Tibial artery (tissue), 4 donors: ENCODE measurements at regions not wholly inside any gene's neighbourhood (a gene's known extent, or its start where the extent isn't known, plus 50 kb on each side); places are given as distances from the start of the nearest gene placed in this dataset.
"Not testable (repeated sequence)": the region's sequence is repeated elsewhere in the genome, so short reads cannot be mapped to it uniquely, and the experiment has no call there.

Experiments used
- DNase-seq, 2 donors: peaks; one replicate each; pipeline ENCODE4 v3.0.0-alpha.2; 2019
- H3K27ac ChIP-seq, 2 donors: fragments of 200-600 bp; sonication (generic) in 1 of 2; 1 replicate in 1 of 2; 2 replicates in 1 of 2; pipeline ENCODE4 v1.5.1; 2018 to 2019; ENCODE audit warnings: mild to moderate bottlenecking in 1 of 2
- H3K27me3 ChIP-seq, 2 donors: fragments of 200-600 bp; sonication (generic) in 1 of 2; one replicate each; pipeline versions ENCODE4 v1.5.1 to v1.6.0; 2016 to 2019
- H3K36me3 ChIP-seq, 3 donors: fragments of 200-600 bp; sonication (generic) in 2 of 3; one replicate each; pipeline ENCODE4 v1.5.1; 2016 to 2019; ENCODE audit warnings: mild to moderate bottlenecking in 2 of 3
- H3K4me1 ChIP-seq, 4 donors: fragments of 200-600 bp; sonication (generic) in 2 of 4; 1 replicate in 3 of 4; 2 replicates in 1 of 4; pipeline ENCODE4 v1.5.1; 2016 to 2019
- H3K4me3 ChIP-seq, 2 donors: fragments of 200-600 bp; sonication (generic) in 1 of 2; 1 replicate in 1 of 2; 2 replicates in 1 of 2; pipeline ENCODE4 v1.5.1; 2018 to 2019; ENCODE audit warnings: mild to moderate bottlenecking in 2 of 2
- H3K9me3 ChIP-seq, 3 donors: fragments of 200-600 bp; sonication (generic) in 1 of 3; one replicate each; pipeline ENCODE4 v1.5.1; 2016 to 2019
- intact Hi-C: fragments of 100-400 bp; cut with DNase I; formaldehyde crosslinking; loops from one replicate; pipeline ENCODE4 v1.15.0; 2023; ENCODE audit warnings: low total_unique reads
- TF ChIP-seq, protein P1 (sequence below), 2 experiments: fragments of 200-600 bp in 1 of 2; fragments of 450-650 bp in 1 of 2; IDR thresholded peaks; one replicate each; pipeline ENCODE4 v1.5.1; 2017 to 2019; ENCODE audit warnings: antibody characterized with exemption in 2 of 2, mild to moderate bottlenecking in 1 of 2, moderate library complexity in 1 of 2

DNA sequence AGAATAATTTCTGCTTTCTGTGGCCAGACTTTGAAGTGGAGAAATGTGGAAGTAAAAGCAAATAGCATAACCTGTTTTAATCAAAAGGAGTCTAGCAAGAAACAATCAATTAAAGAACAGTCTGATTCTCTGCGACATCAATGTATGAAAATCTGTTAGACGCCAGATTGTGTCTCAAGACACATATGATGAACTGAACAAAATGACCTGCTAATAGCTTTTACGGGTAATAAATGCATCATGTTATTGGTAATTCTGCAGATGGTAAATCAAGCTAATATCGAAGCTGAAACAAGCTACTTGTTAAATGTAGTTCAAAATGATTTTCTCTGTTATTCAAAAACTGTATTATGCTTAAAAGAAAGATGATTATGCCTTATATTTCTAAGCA, 208.5 kb upstream of the FIGN start:
- Histone ChIP-seq H3K36me3 (no peaks in the 10 kb centered on the region), H3K4me1 (no peaks in the 10 kb centered on the region), H3K27me3 (no peaks in the 10 kb centered on the region), H3K27ac (no peak overlapping the region), H3K9me3 (no peaks in the 10 kb centered on the region), H3K4me3 (no peak overlapping the region)
- DNase-seq = no peak
- intact Hi-C loops = no loop called here
- TF ChIP-seq, protein P1, sequence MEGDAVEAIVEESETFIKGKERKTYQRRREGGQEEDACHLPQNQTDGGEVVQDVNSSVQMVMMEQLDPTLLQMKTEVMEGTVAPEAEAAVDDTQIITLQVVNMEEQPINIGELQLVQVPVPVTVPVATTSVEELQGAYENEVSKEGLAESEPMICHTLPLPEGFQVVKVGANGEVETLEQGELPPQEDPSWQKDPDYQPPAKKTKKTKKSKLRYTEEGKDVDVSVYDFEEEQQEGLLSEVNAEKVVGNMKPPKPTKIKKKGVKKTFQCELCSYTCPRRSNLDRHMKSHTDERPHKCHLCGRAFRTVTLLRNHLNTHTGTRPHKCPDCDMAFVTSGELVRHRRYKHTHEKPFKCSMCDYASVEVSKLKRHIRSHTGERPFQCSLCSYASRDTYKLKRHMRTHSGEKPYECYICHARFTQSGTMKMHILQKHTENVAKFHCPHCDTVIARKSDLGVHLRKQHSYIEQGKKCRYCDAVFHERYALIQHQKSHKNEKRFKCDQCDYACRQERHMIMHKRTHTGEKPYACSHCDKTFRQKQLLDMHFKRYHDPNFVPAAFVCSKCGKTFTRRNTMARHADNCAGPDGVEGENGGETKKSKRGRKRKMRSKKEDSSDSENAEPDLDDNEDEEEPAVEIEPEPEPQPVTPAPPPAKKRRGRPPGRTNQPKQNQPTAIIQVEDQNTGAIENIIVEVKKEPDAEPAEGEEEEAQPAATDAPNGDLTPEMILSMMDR (IDR thresholded peaks at IDR 0.05) = no peak

DNA sequence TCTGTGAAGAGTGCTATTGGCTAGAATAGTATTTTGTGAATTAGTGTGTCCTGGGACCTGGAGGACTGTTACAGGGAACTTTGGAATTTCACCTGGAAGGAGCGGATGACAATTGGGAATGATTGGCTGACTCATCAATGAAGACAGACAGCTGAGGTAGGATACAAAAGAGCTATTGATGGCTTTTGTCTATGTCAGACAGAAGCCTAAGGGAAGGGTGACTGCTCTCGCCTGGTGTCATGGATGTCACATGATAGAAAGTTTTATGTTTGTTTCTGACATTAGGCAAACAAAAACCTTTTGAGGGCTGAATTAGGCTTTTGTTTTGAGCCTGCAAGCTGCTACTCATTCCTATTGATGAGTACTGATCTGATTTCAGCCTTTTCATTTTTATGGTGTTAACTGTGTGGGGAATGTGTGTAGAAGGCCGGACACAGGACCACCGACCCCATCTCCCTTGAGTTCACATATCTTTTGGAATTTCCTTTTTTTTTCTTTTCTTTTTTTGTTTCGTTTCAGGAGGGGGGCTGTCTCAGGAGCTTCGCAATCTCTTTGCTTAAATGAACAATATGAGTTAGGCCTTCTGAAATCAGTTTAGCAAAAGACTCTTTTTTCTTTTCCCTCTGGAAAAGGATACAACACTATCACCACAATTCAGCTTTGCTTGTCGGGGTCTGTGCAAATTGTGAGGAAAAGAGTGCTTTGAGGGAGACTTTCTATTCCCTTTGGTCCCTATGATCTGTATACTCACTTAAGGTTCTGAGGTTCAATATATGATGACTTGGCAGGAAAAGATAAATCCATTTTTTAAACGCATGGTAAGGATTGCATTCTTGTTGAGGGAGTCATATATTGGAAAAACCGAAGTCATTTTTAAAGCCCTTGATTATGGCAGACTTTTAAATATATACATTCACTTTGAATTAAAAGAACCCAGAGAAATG, 207.9 kb upstream of the FIGN start:
- Histone ChIP-seq H3K27me3 (no peaks in the 10 kb centered on the region), H3K4me1 (no peaks in the 10 kb centered on the region), H3K27ac (no peak overlapping the region), H3K9me3 (no peaks in the 10 kb centered on the region), H3K36me3 (no peaks in the 10 kb centered on the region), H3K4me3 (no peak overlapping the region)
- intact Hi-C loops = no loop called here
- no peak for DNase-seq
- TF ChIP-seq, protein P1 (IDR thresholded peaks at IDR 0.05) = no peak

DNA sequence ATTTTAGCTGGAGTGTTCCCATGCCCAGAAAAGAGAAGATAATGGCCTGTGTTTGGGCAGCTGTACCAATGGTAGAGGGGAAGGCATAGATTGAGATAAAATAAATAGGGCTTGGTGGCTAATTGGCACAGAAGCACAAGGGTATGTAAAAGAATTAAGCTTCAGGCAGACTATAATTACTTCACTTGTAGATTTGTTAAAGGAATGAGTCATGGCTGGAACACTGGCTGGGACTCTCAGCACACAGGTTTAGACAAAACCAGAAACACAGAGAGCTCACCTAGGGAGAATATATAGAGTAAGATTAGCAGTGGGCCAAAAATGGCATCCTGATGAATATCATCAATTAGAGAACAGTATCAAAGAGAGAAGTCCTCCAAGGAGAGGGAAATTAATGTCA, 198.3 kb upstream of the FIGN start:
- intact Hi-C loops = no loop called here
- no peaks in the 10 kb centered on the region for H3K9me3 ChIP-seq
- H3K4me1 ChIP-seq = no peaks in the 10 kb centered on the region
- no peak overlapping the region for H3K4me3 ChIP-seq
- no peaks in the 10 kb centered on the region for H3K27me3 ChIP-seq
- TF ChIP-seq, protein P1 (IDR thresholded peaks at IDR 0.05) = no peak
- no peaks in the 10 kb centered on the region for H3K36me3 ChIP-seq
- DNase-seq = no peak
- no peak overlapping the region for H3K27ac ChIP-seq

DNA sequence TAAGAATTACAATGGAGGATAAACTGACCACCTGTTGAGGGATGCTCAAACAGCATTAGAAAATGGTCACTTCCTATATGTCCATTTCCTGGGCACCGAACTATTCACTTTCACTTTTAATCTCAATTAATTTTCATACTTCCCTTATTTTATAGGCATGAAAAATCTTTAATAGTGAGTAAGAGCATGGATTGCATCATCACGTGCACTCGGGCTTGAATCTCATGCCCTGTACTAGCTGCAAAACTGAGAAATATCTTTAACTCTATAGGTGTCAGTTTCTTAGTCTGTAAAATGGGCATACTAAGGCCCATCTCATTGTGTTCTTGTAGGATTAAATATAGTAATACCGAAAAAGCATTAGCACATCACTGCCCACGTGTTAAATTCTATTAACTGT, 183.9 kb upstream of the FIGN start:
- intact Hi-C loops = no loop called here

DNA sequence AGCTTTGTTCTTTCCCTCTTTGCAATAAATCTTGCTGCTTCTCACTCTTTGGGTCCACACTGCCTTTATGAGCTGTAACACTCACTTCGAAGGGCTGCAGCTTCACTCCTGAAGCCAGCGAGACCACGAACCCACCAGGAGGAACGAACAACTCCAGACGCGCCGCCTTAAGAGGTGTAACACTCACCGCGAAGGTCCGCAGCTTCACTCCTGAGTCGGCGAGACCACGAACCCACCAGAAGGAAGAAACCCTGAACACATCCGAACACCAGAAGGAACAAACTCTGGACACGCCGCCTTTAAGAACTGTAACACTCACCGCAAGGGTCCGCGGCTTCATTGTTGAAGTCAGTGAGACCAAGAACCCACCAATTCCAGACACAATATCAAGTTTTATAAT, 178.7 kb upstream of the FIGN start:
- H3K27ac ChIP-seq, intact Hi-C loops, H3K9me3 ChIP-seq, H3K4me3 ChIP-seq, DNase-seq, H3K36me3 ChIP-seq, H3K27me3 ChIP-seq: not testable (repeated sequence)
- peaks cover 0 to 28% (median 5%) of the 10 kb centered on the region in 4 donors for H3K4me1 ChIP-seq

More for the DNA sequence above, 183.9 kb upstream of the FIGN start:
- no peak overlapping the region for H3K4me3 ChIP-seq
- H3K27ac ChIP-seq = no peak overlapping the region
- H3K27me3 ChIP-seq = no peaks in the 10 kb centered on the region
- no peaks in the 10 kb centered on the region for H3K36me3 ChIP-seq
- peaks cover 0 to 32% (median 6%) of the 10 kb centered on the region in 4 donors for H3K4me1 ChIP-seq
- no peak for DNase-seq
- TF ChIP-seq, protein P1 (IDR thresholded peaks at IDR 0.05) = no peak
- H3K9me3 ChIP-seq = peaks cover 0 to 5% (median 0%) of the 10 kb centered on the region in 3 donors

DNA sequence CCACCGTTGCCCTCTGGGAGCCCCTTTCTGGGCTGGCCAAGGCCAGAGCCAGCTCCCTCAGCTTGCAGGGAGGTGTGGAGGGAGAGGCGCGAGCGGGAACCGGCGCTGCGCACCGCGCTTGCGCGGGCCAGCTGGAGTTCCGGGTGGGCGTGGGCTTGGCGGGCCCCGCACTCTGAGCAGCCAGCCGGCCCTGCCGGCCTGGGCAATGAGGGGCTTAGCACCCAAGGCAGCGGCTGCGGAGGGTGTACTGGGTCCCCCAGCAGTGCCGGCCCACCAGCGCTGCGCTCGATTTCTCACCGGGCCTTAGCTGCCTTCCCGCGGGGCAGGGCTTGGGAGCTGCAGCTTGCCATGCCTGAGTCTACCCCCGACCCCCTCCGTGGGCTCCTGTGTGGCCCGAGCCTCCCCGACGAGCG, 177.7 kb upstream of the FIGN start:
- H3K9me3 ChIP-seq, intact Hi-C loops, DNase-seq, H3K4me3 ChIP-seq, H3K27me3 ChIP-seq, H3K27ac ChIP-seq, H3K36me3 ChIP-seq: not testable (repeated sequence)
- H3K4me1 ChIP-seq = peaks cover 0 to 20% (median 2%) of the 10 kb centered on the region in 4 donors
